Glomerular visceral epithelial cell (primary cell): ENCODE measurements at regions not wholly inside any gene's neighbourhood (a gene's known extent, or its start where the extent isn't known, plus 50 kb on each side); places are given as distances from the start of the nearest gene placed in this dataset.

Experiments
- DNase-seq: peaks from one replicate; pipeline ENCODE4 v3.0.0-alpha.2; 2016; ENCODE audit errors: extremely low spot score

- DNase-seq: no peak
Measured at GRCh38 chr3:18046131-18046915, 303.9 kb upstream of the TBC1D5 start.

- DNase-seq: no peak
Measured at GRCh38 chr3:18044971-18045880, 302.8 kb upstream of the TBC1D5 start.

- DNase-seq: no peak
Measured at GRCh38 chr3:18044191-18044590, 301.8 kb upstream of the TBC1D5 start.

GRCh38 chr3:18036450-18036815 is 294.0 kb upstream of the TBC1D5 start:
- no peak for DNase-seq

GRCh38 chr3:18035641-18036449 is 293.4 kb upstream of the TBC1D5 start:
- no peak for DNase-seq

- DNase-seq: no peak
Measured at GRCh38 chr3:18033581-18034108, 291.2 kb upstream of the TBC1D5 start.

GRCh38 chr3:18030371-18030870 is 288.0 kb upstream of the TBC1D5 start:
- no peak for DNase-seq

GRCh38 chr3:18027161-18027939 is 284.9 kb upstream of the TBC1D5 start:
- no peak for DNase-seq

GRCh38 chr3:18024715-18025114 is 282.3 kb upstream of the TBC1D5 start:
- no peak for DNase-seq

- DNase-seq: no peak
Measured at GRCh38 chr3:18019161-18019495, 276.7 kb upstream of the TBC1D5 start.

- DNase-seq: no peak
Measured at GRCh38 chr3:18018491-18019160, 276.2 kb upstream of the TBC1D5 start.

GRCh38 chr3:18016366-18016765 is 273.9 kb upstream of the TBC1D5 start:
- no peak for DNase-seq

- DNase-seq: no peak
Measured at GRCh38 chr3:18012933-18013332, 270.5 kb upstream of the TBC1D5 start.

GRCh38 chr3:18012436-18012835 is 270.0 kb upstream of the TBC1D5 start:
- no peak for DNase-seq

GRCh38 chr3:18011387-18011786 is 269.0 kb upstream of the TBC1D5 start:
- DNase-seq: no peak

GRCh38 chr3:18010001-18010400 is 267.6 kb upstream of the TBC1D5 start:
- DNase-seq: no peak

GRCh38 chr3:18008706-18009368 is 266.4 kb upstream of the TBC1D5 start:
- no peak for DNase-seq

- no peak for DNase-seq
Measured at GRCh38 chr3:18007980-18008379, 265.5 kb upstream of the TBC1D5 start.

GRCh38 chr3:17995769-17996168 is 253.3 kb upstream of the TBC1D5 start:
- no peak for DNase-seq

- no peak for DNase-seq
Measured at GRCh38 chr3:17994167-17994566, 251.7 kb upstream of the TBC1D5 start.
